NCI-H1930 (cell line): ENCODE measurements at regions not wholly inside any gene's neighbourhood (a gene's known extent, or its start where the extent isn't known, plus 50 kb on each side); places are given as distances from the start of the nearest gene placed in this dataset.
"Not testable (repeated sequence)": the region's sequence is repeated elsewhere in the genome, so short reads cannot be mapped to it uniquely, and the experiment has no call there.

Source experiments
- DNase-seq, 2 experiments: peaks; one replicate each; lab custom pipeline; 2025; lab: John Stamatoyannopoulos, UW

- not testable (repeated sequence) for DNase-seq
Observed at GRCh38 chr20:47845382-47845977, 60.2 kb upstream of the SULF2 start.

GRCh38 chr20:47844568-47844906 is 59.3 kb upstream of the SULF2 start:
- DNase-seq: not testable (repeated sequence)

DNA sequence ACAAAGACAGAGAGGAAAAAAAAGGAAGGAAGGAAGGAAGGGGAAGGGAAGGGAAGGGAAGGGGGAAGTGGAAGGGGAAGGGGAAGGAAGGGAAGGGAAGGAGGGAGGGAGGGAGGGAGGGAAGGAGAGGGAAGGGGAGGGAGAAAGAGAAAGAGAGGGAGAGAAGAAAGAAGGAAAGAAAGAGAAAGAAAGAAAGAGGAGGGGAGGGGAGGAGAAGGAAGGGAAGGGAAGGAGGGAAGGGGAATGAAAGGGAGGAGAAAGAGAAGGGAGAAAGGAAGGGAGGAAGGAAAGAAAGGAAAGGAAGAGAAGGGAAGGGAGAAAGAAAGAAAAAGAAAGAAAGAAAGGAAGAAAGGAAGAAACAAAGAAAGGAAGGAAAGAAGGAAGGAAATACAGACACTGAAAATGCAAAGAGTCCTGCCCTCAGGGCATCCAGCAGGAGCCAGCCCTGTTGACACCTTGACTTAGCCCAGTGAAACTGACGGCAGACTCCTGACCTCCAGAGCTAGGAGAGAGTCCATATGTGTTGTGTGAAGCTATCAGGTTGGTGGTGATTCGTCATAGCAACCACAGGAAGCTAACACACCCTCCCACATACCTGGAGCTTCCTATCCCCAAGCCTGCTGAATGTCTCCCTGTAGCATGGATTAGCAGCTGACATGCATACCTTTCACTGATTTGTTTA is 58.7 kb upstream of the SULF2 start:
- DNase-seq: no peak

GRCh38 chr20:47842950-47843349 is 57.7 kb upstream of the SULF2 start:
- not testable (repeated sequence) for DNase-seq

- not testable (repeated sequence) for DNase-seq
Observed at GRCh38 chr20:47842004-47842403, 56.7 kb upstream of the SULF2 start.

GRCh38 chr20:47836256-47836817 is 51.1 kb upstream of the SULF2 start:
- DNase-seq: not testable (repeated sequence)
